SU-DHL-6 (cell line): ENCODE measurements at regions not wholly inside any gene's neighbourhood (a gene's known extent, or its start where the extent isn't known, plus 50 kb on each side); places are given as distances from the start of the nearest gene placed in this dataset.

ENCODE experiments used
- CTCF ChIP-seq: fragments of 200-600 bp; sonication (generic); IDR thresholded peaks from one replicate; pipeline ENCODE4 v1.5.1; 2017; ENCODE audit warnings: antibody characterized with exemption, mild to moderate bottlenecking, low read length, moderate library complexity; ENCODE audit not compliant: insufficient read depth, poor library complexity, severe bottlenecking
- EZH2phosphoT487 ChIP-seq: fragments of 200-600 bp; sonication (generic), shearing (Covaris generic); conservative IDR thresholded peaks from 2 replicates; pipeline ENCODE4 v1.6.1; 2018; ENCODE audit warnings: mild to moderate bottlenecking, antibody characterized with exemption, low read length, moderate library complexity, mixed read lengths

GRCh38 chr14:94717808-94718207, 52.1 kb downstream of the GSC start:
- TF ChIP-seq CTCF = no peak
- TF ChIP-seq EZH2phosphoT487 = no peak
